AG04450 (cell line): ENCODE measurements at regions not wholly inside any gene's neighbourhood (a gene's known extent, or its start where the extent isn't known, plus 50 kb on each side); places are given as distances from the start of the nearest gene placed in this dataset.

Experiments used
- CTCF ChIA-PET: fragments of 300-600, 350-600 bp; formaldehyde crosslinking; extraction: SDS; loops from one replicate; lab custom pipeline; 2022; ENCODE audit warnings: antibody characterized with exemption, inconsistent platforms; lab: Charles Lee
- POLR2A ChIA-PET: fragments of 350-600 bp; formaldehyde crosslinking; extraction: SDS; loops from one replicate; lab custom pipeline; 2021; ENCODE audit warnings: antibody characterized with exemption, inconsistent platforms; lab: Yijun Ruan, JAX
- DNase-seq: peaks from one replicate; pipeline ENCODE4 v3.0.0-alpha.2; 2011; ENCODE audit warnings: low read depth, low spot score
- H3K27ac ChIP-seq: one replicate; pipeline ENCODE4 v1.5.1; 2012; ENCODE audit warnings: low read depth, low read length, control low read depth
- H3K27me3 ChIP-seq: one replicate; pipeline ENCODE4 v1.6.0; 2012; ENCODE audit warnings: low read length; ENCODE audit not compliant: control insufficient read depth, insufficient read depth
- H3K4me3 ChIP-seq: 2 replicates; pipeline ENCODE4 v1.5.1; 2011; ENCODE audit warnings: mild to moderate bottlenecking, low read depth, low read length, control low read depth
- H3K9me3 ChIP-seq: 2 replicates; pipeline ENCODE4 v1.5.1; 2012; ENCODE audit warnings: low read length; ENCODE audit not compliant: control insufficient read depth, insufficient read depth
- CTCF ChIP-seq: IDR thresholded peaks from 2 replicates; pipeline ENCODE4 v1.5.1; 2011; ENCODE audit warnings: low read depth, low read length, control low read depth, inconsistent platforms

GRCh38 chr6:43987838-43988439, 139.3 kb downstream of the MRPL14 start:
- no peak for DNase-seq
- no peak overlapping the region for H3K27ac ChIP-seq
- no peak for TF ChIP-seq CTCF
- no peaks in the 10 kb centered on the region for H3K9me3 ChIP-seq
- H3K4me3 ChIP-seq: no peak overlapping the region
- ChIA-PET POLR2A (no interaction called here), CTCF (no interaction called here)
- H3K27me3 ChIP-seq: no peaks in the 10 kb centered on the region

DNA sequence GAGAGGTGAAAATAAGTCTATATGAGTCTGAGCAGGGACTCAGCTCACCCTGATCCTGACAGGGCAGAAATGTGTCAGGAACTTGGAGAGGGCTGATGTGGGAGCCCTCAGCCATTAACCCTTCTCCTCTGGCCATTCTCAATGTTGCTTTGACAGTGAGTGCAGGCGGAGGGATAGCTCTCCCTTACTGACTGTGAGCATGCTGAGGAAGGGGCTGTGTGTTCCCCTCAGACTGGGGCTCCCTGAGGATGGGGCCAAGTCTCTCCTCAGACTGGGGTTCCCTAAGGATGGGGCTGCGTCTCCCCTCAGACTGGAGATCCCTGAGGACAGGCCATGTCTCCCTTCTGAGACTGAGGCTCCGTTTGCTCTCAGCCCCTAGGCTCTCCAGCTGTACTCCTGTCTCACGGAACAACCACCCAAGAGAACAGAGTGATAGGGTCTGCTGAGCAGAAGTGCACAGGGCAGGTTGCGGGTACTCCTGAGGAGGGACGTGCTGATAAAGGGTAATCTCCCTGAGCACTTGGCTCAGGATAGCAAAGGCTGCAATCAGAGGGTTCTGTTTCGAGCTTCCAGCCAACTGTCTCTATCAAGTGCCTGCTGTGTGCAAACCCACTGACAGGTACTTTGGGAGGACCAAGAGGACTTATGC, 141.0 kb downstream of the MRPL14 start:
- no peak overlapping the region for H3K4me3 ChIP-seq
- H3K27me3 ChIP-seq: no peaks in the 10 kb centered on the region
- no peak for DNase-seq
- TF ChIP-seq CTCF: no peak
- ChIA-PET POLR2A (no interaction called here), CTCF (no interaction called here)
- H3K27ac ChIP-seq: no peak overlapping the region
- no peaks in the 10 kb centered on the region for H3K9me3 ChIP-seq

DNA sequence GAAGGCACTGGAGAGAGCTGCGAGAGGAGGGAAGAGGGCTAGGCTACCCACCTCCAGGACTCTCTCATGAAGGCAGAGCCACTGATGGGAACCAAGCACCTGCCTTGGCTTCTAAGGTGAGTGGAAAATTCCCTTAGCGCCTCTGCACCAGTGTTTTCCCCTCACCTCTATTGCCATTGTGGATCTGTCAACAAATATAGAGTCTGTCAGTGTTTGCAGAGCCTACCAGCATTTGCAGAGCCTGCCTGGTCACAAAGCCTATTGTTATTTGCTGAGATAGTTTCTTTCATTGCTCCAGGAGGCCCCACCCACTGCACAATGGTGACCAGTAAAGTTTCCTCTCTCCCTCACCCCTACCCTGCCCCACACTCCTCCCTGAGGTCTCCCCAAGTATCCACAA, 141.9 kb downstream of the MRPL14 start:
- no peaks in the 10 kb centered on the region for H3K27me3 ChIP-seq
- H3K9me3 ChIP-seq: no peaks in the 10 kb centered on the region
- DNase-seq: no peak
- no peak overlapping the region for H3K4me3 ChIP-seq
- H3K27ac ChIP-seq: no peak overlapping the region
- no peak for TF ChIP-seq CTCF
- POLR2A ChIA-PET: interaction anchor here (0.6 kb wide), 1 partner anchor 287 kb away, joined by 3 read pairs; no protein-coding TSS in a partner anchor
- CTCF ChIA-PET: no interaction called here

DNA sequence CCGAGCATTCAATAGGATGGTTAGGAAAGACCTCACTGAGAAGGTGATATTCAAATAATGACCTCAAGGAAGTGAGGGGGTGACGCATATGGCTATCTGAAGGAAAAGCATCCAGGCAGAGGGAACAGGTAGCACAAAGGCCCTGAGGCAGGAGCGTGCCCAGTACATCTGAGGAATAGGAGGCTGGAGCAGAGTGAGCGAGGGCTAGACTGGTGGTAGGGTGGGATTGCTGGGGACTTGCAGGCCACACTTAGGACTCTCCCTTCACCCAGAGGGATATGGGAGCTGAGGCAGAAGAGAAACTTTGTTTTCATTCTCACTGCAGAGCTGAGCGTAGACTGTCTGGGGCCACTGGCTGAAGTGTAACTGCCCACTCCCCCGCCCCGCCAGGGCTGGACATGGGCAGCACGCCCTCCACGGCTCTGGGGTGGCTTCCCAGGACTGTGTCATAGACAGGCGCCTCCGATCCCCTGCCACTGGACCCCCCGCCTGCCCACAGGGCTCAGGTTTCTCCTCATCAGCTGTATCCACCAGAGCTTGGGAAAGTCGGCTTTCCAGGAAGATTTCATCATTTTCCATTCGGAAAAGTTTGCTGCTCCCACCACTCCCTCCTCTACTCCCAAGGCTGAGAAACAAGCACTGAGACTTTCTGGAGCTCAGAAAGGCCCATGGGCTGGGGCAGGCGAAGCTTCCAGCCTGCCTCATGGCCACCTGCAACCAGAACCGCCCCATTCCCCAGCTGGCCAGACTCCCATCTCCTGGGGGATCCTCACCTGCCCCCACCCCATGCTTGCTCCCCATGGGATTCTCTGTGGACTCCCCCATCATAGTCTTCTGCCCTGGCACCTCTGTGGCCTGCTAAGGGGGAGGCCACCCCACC, 142.6 kb downstream of the MRPL14 start:
- Histone ChIP-seq H3K27ac (no peak overlapping the region), H3K9me3 (no peaks in the 10 kb centered on the region), H3K27me3 (no peaks in the 10 kb centered on the region), H3K4me3 (no peak overlapping the region)
- ChIA-PET POLR2A (interaction anchor here (0.6 kb wide), 1 partner anchor 286 kb away, joined by 3 read pairs; no protein-coding TSS in a partner anchor), CTCF (no interaction called here)
- TF ChIP-seq CTCF: no peak
- no peak for DNase-seq
